HG03066 (cell line): ENCODE measurements at regions not wholly inside any gene's neighbourhood (a gene's known extent, or its start where the extent isn't known, plus 50 kb on each side); places are given as distances from the start of the nearest gene placed in this dataset.
"Not testable (repeated sequence)": the region's sequence is repeated elsewhere in the genome, so short reads cannot be mapped to it uniquely, and the experiment has no call there.

Experiments used
- ATAC-seq: cut with Tn5 transposase; IDR thresholded peaks from one replicate; pipeline ENCODE4 v1.9.1; 2021; ENCODE audit warnings: low read depth; ENCODE audit not compliant: unreplicated experiment

DNA sequence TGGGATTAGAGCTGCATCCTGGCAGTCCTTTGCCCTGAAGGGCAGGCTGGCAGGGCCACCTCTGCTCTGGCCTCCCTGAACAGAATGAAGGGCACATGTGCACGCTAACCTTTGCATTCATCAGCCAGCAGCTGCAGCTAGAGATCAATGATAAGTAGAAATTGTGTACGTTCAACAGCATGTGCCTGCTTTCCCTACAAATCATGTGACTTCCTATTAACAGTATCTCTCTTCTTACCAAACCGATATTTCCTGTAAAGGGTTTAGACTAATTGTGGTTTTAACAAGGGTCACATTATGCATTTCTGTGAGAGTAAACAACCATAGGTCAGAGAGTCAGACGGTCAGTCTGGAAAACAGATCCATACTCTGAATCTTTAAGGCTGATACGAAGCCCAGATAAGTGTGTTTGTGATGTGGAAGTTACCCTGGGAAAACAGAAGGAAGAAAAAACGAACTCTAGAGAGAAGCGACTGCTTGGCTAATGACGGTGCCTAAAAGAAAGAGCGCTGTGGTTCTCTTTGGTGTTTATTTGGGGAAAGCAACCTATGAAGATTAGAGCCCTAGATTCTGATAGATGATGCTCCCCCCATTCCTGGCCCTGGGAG lies 219.4 kb downstream of the MAF start:
- ATAC-seq = no peak

DNA sequence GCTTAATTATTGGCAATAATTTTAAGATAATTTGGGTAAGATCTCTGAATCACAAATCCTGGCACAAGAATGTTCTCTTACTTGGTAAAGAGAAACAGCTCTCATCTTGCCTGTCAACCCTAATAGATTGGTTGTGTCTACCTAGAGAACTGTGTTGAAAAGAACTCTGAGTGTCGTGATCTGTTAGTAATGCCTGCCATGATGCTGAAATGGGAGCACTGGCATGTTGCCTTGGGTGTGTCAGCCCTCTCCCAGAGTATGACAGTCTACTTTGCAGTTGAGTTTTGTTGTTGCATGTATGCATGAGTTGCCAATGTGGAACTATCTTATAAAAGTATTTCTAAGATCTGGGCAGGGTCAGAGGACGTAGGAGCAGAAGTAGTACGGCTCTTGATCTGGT lies 221.4 kb downstream of the MAF start:
- ATAC-seq = no peak

DNA sequence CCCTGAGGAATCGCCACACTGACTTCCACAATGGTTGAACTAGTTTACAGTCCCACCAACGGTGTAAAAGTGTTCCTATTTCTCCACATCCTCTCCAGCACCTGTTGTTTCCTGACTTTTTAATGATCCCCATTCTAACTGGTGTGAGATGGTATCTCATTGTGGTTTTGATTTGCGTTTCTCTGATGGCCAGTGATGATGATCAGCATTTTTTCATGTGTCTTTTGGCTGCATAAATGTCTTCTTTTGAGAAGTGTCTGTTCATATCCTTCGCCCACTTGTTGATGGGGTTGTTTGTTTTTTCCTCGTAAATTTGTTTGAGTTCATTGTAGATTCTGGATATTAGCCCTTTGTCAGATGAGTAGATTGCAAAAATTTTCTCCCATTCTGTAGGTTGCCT lies 223.5 kb downstream of the MAF start:
- not testable (repeated sequence) for ATAC-seq

DNA sequence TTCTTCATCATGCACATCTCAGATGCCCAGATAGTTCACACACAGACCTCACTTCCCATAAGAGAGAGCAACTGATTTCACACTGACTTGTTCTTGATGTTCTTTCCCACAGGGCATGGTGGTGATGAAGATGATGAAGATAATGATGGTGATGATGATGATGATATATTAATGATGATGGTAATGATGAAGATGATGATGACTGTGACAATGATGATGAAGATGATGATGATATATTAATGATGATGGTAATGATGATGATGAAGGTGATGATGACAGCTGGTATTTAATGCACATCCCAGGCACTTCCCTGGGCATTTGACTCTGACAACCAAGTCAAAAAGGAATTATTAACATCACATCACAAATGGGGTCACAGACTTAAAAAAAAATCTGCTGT lies 225.2 kb downstream of the MAF start:
- ATAC-seq = no peak

DNA sequence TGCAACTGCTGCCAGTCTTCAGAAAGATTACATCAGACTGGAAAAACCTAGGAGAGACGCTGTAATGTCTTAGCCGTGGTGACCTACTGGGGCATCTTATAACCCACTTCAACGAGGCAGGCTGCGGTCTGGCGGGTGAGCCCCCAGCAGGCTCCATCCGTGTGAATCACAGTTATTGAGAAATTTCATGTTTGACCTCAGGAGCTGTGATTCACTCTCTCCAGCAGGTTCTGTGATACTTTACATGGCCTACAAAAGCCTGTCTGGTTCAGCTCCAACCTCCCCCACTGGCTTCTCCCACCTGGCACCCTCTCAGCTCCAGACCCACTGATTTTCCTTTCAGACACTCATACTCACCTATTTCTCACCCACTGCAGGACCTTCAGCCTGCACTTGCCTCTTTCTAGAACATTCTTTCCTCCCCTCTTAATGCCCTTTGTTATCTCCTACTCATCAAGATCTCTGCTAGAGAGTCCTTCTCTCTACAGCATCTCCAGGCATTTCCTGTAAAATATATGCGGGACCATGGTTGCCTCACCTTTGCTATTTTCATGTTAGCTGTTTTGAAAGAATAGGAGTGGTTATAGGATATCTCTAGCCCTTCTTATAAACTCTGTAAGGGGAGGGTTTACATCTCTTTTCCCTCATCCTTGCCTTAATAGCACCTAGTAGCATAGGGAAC lies 227.9 kb downstream of the MAF start:
- ATAC-seq = no peak

DNA sequence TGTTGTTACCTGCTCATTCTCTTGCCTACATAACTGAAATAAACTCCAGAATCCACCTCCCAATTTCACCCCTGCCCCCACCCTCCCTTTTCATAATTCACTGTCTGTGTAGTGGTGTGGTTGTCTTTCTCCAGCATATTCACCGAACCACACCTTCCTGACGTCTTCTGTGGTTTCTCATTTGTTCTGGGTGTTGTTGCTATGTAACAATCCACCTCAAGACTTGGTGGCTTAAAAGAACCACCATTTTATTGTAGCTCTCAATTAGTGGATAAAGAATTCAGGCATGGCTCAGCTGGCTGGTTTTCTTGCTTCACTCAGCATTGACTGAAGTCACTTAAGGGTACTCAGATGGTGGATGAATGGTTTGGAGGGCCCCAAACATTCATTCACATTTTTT lies 229.8 kb downstream of the MAF start:
- no peak for ATAC-seq

DNA sequence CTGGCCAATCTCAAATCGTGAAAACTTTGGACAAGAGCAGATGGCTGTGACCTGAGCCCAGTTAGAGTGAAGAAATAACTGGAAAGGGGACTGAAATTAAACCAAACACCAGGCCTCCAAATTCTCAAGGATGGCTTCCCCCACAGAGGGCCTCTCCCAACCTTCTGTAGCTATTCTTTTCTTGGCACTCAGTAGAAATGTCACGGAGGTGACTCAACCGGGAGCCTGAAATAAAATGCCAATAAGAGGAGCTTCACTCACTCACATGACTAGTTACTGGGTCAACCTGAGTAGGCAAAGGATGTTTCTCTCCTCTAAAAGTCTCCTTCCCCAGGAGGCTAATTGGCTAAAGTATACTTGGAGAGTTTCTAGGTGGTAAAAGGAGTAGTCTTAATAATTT lies 230.7 kb downstream of the MAF start:
- no peak for ATAC-seq

DNA sequence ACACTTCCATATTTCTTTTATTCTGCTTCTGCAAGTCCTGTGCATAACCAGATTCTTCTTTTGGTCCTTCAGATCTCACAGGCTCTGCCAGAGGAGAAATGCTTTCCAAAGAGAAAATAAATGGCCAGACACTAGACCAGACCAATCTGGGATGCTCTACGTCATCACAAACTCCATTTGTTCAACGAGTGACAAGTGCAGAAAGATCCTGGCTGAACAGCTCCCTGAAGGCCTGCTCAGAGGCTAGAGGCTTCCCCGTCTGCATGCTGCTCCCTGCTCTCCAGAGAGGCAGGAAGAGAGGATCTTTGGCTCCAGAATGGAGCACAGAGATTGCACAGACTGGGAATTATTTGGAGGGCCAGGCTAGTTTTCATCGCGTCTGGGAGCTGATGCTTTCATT lies 232.7 kb downstream of the MAF start:
- no peak for ATAC-seq

DNA sequence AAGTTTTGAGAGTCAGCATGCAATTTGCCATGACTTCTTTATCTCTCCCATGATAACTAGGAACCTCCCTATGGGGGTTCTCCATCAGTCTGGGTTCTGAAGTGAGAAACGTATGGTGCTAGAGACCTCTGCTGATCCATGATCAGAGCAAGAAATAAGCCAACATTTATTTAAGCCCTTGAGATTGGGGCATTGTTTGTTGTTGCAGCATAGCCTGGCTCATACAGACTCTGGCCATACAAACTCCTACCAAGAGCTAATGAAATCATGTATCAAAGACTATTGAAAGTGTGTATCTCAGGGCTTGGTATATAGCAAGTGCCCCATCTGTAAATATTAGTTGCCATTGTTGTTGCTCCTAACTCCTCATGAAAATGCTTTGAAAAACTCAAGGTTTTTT lies 233.9 kb downstream of the MAF start:
- no peak for ATAC-seq

DNA sequence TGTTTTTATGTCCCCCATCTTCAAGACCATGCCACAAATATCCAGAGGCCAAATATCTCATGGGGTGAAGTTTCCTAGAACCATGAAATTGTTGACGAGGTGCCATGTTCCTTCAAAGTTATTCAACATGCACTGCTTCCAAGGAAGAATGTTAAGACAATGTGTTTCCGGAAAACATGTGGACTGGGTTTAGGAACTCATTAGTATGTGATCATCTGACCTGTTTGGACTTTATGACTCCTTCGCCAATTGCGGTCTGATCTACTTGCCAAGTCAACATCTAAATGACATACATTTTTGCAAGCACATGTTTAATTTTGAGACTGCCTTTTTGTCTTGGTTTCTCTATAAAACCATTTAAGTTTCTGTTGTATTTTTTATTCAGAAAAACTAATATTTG lies 234.8 kb downstream of the MAF start:
- no peak for ATAC-seq

DNA sequence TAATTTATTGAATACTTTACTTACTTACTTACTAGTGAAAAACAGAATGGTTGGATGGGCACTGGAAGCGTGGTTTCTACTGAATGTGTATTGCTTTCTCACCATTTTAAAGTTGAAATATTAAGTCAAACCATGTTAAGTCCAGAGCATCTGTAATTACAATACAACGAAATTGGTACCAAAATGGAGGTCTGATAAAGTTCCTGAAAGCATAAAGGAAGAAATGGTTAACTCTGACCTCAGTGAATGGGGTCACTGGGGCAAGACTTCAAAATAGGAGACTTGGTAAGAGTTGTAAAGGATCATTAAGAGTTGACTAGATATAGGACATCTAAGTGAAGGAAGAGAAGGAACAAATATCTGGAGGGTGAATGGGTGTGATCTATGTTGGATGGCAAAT lies 237.1 kb downstream of the MAF start:
- no peak for ATAC-seq

DNA sequence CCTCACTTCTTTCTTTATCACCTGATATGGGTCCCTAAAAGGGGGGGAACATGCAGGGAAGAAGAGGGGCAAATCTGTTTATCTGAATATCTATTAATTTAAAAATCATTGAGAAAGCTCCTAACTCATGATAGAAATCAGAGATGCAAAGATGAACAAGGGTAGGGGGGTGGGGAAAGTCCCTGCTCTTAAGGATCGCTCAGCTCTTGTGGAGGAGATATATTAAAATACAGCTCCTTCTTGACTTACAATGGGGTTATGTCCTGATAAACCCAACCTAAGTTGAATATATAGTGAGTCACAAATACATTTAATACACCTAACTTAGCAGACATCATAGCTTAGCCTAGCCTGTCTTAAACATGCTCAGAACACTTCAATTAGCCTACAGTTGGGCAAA lies 237.5 kb downstream of the MAF start:
- no peak for ATAC-seq

DNA sequence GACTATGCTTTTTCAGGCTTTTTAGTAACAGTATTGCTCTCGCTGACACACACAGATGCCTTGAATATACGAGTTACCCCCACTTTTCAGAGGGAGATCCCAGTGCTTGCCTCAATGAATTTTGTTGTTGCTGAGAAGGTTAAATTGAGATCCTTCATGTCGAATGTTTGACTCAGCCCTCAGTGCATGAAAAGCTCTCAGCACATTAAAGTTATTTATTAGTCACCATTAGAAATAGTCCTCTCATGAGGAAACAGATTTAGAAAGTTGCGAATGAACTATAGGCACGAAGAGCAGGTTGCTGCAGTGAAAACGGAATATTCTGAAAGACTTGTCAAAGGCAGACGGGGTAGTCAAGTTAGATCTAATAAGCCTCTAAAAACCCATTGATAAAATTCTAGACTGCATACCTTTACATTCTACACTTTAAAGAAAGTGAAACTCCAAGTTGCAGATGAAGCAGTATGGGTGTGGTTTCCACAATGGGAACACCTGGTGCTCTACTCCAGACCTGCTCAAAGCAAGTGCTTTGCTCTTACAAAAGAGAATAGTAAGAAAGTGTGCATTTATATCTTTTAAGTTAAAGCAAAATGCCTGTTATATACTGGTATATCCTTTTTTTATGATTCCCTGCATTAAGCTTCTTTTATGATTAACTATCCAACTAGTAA lies 238.1 kb downstream of the MAF start:
- no peak for ATAC-seq

DNA sequence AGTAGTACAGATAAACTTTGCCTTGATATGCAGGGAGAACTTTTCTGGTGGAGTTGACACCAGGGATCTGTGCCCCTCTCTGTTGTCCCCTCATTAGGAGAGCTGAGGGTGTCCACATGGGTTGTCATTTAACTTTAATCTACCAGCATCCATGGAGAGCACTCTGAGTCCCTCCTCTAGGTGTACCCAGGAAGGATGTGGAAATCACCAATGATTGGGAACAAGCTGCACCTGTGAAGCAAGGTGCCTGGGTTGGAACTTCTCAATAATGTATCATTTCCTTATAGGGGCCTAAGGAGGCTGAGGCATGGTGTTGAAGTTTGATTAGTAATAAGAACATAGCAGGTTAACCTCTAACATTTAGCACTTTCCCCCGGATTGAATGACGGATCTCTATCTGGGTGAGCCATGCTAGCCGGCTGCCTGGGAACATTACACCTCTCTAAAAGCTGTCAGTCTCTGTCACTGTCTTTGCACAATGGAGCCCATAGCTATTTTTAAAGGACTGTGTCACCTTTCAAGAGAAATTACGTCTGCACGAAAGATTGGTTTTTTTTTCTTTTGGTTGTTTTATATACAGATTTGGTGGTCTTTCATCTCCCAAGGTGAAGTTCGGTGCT lies 239.3 kb downstream of the MAF start:
- no peak for ATAC-seq

DNA sequence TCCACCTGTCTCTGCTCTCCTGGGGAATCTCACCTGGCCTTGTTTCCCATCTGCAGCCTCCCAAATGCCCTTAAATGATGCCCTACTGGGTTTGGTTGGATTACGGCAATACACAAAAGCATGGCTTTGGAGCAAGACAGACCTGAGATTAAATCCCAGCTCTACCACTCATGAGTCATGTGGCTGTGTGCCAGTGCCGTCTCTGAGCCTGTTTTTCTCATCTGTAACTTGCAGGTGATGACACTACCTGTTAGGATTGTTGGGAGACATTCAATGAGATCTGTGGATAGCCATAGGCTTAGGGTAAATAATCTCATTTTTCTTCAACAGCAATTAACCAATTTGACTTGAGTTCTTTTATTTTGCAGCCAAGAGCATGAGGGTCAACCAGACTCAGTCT lies 240.3 kb downstream of the MAF start:
- ATAC-seq = no peak

DNA sequence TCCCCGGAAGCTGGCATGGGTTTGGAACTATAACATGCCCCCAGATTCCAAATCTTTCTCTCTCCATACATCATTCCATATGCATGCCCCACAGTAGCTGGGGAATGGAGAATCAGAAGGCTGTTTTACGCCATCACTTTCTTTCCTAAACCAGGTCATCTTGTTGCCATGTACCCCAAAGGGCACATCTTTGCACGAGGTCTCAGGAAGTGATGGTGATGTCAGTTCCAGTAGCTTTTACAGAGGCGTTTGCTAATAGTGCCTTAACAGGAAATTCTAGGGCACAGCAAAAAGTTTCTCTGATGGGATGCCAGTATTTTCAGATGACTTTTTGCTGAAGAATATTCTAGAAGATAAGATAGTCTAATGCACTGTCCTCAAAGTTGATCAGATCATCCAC lies 241.5 kb downstream of the MAF start:
- no peak for ATAC-seq

DNA sequence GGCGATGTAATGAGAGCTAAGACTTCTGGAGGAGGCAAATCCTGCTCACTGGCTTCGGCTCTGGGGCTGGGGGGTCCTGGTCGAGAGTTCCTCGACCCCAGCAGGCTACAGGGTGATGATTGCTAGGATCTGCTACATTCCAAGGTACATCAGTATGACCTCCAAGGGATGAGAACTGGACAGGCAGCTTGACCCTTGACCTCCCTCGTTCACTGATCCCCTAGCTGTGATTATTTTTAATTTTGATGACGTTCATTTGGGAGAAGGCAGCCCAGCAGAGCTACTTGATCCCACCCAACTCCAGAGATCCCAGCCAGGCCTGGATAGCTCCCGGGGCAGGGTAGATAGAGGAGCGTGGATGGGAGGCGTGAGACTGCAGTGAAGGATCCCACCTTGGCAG lies 242.3 kb downstream of the MAF start:
- no peak for ATAC-seq

DNA sequence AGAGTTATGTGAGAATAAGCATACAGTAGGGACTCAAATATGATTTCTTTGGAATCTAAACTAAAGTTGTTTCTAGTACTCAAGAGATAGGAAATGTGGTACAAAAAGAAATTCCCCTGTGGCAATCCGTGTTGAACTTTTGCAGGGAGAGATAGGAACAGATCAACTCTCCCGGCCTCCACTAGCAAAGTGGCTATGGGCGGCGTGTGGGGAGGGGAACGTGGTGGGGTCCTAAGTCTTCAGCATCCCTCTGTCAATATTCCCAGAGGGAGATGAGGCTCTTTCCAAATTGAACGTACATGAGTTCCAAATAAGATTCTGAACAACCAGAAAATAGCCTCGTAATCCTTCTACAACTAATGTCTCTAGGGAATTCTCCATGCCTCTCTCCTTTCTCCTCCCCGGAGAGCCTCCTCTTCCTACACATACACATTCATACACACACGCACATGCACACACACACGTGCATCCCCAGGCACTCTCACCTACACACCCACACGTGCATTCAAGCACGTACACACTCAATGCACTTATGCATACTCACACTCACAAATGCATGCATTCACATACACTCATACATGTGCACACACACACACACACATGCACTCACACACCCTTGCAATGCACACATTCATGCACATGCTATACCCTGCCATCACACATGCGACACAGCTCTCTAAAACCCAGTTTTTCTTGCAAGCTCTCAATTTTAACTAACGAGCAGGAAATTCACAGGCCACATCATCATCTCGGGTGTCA lies 244.8 kb downstream of the MAF start:
- ATAC-seq = no peak

DNA sequence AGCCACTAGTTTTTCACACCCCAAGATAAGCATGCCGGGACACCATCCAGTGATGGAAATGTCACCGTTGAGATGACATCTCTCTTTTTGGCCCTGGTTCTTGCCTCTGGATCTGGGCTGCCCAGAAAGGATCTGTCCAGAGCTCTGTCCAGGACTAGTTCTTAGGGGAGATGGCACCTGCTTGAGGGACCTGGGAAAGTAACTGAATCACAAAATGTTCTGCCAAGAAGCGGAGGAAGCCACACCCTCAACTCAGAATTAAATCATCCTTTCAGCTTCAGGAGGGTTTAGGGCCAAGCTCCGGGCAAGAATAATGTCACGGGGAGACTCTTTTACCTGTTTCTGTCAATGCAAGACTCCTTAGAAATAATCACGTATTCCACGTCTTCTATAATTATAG lies 248.6 kb downstream of the MAF start:
- no peak for ATAC-seq

DNA sequence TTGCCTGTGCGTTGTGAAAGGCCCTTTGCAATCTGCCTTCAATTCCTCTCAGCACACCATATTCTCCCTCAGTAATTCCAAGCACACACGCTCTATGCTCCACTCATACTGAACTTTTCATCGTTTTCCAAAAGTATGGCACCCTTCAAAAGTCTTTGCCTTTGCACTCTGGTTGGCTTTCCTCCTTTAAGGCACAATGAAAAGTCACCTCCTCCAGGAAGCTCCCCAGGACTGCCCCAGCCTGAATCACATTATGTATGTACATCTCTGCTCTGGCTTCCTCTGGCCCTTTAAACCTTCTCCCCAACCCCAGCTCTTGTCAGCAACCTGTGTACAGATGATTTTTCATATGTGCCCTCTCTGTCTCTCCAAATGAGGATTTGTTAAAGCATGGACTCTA lies 250.7 kb downstream of the MAF start:
- no peak for ATAC-seq
